H9 (cell line): ENCODE measurements at regions not wholly inside any gene's neighbourhood (a gene's known extent, or its start where the extent isn't known, plus 50 kb on each side); places are given as distances from the start of the nearest gene placed in this dataset.

Source experiments
- DNase-seq: peaks from one replicate; pipeline ENCODE4 v3.0.0-alpha.2; 2017
- H2AFZ ChIP-seq: one replicate; pipeline ENCODE4 v1.6.1; 2013; ENCODE audit warnings: mild to moderate bottlenecking, low read length, control low read depth, moderate library complexity
- H2AK5ac ChIP-seq: 2 replicates; pipeline ENCODE4 v1.6.1; 2013; ENCODE audit warnings: low read length, control low read depth, mixed read lengths; ENCODE audit not compliant: insufficient read length
- H2BK120ac ChIP-seq: one replicate; pipeline ENCODE4 v1.6.1; 2013; ENCODE audit warnings: low read depth, mild to moderate bottlenecking, low read length, control low read depth, inconsistent platforms; ENCODE audit not compliant: poor library complexity, severe bottlenecking
- H2BK12ac ChIP-seq: 2 replicates; pipeline ENCODE4 v1.6.1; 2013; ENCODE audit warnings: low read length, control low read depth, mixed read lengths, low read depth; ENCODE audit not compliant: insufficient read length
- H2BK15ac ChIP-seq: 2 replicates; pipeline ENCODE4 v1.6.1; 2013; ENCODE audit warnings: low read depth, low read length, control low read depth
- H2BK20ac ChIP-seq: one replicate; pipeline ENCODE4 v1.6.1; 2013; ENCODE audit warnings: low read depth, mild to moderate bottlenecking, low read length, control low read depth, inconsistent platforms; ENCODE audit not compliant: poor library complexity, severe bottlenecking
- H2BK5ac ChIP-seq: 2 replicates; pipeline ENCODE4 v1.6.1; 2013; ENCODE audit warnings: low read length, control low read depth, mixed read lengths; ENCODE audit not compliant: insufficient read length
- H3K14ac ChIP-seq: 2 replicates; pipeline ENCODE4 v1.6.1; 2013; ENCODE audit warnings: low read length, control low read depth; ENCODE audit not compliant: insufficient read depth
- H3K18ac ChIP-seq: 2 replicates; pipeline ENCODE4 v1.6.1; 2013; ENCODE audit warnings: low read depth, mild to moderate bottlenecking, mixed read lengths, low read length, control low read depth; ENCODE audit not compliant: insufficient read length
- H3K23ac ChIP-seq: 2 replicates; pipeline ENCODE4 v1.6.1; 2013; ENCODE audit warnings: low read length, control low read depth, mixed read lengths, low read depth; ENCODE audit not compliant: insufficient read length
- H3K23me2 ChIP-seq: 2 replicates; pipeline ENCODE4 v1.6.1; 2013; ENCODE audit warnings: low read depth, mild to moderate bottlenecking, mixed read lengths, low read length, control low read depth; ENCODE audit not compliant: insufficient read length, poor library complexity, severe bottlenecking
- H3K27ac ChIP-seq: 2 replicates; pipeline ENCODE4 v1.5.1; 2013; ENCODE audit warnings: low read length, control low read depth, mixed read lengths, low read depth; ENCODE audit not compliant: insufficient read length
- H3K27me3 ChIP-seq: 2 replicates; pipeline ENCODE4 v1.6.1; 2013; ENCODE audit warnings: low read length, control low read depth, inconsistent platforms; ENCODE audit not compliant: insufficient read depth
- H3K4ac ChIP-seq: 2 replicates; pipeline ENCODE4 v1.6.1; 2013; ENCODE audit warnings: low read depth, mild to moderate bottlenecking, control low read depth, inconsistent platforms, low read length, moderate library complexity
- H3K4me1 ChIP-seq: 2 replicates; pipeline ENCODE4 v1.6.1; 2013; ENCODE audit warnings: low read length, control low read depth, inconsistent platforms; ENCODE audit not compliant: insufficient read depth
- H3K4me2 ChIP-seq: 2 replicates; pipeline ENCODE4 v1.6.1; 2013; ENCODE audit warnings: low read length, control low read depth, mixed read lengths; ENCODE audit not compliant: insufficient read length, insufficient read depth
- H3K56ac ChIP-seq: 2 replicates; pipeline ENCODE4 v1.6.1; 2013; ENCODE audit warnings: low read depth, mild to moderate bottlenecking, mixed read lengths, low read length, control low read depth; ENCODE audit not compliant: insufficient read length
- H3K79me1 ChIP-seq: 2 replicates; pipeline ENCODE4 v1.6.1; 2013; ENCODE audit warnings: low read depth, mild to moderate bottlenecking, moderate library complexity, low read length, control low read depth, inconsistent platforms; ENCODE audit not compliant: insufficient read depth, poor library complexity, severe bottlenecking
- H3K79me2 ChIP-seq: 2 replicates; pipeline ENCODE4 v1.6.1; 2013; ENCODE audit warnings: low read length, control low read depth, inconsistent platforms; ENCODE audit not compliant: insufficient read depth
- H3K9ac ChIP-seq: 2 replicates; pipeline ENCODE4 v1.6.1; 2013; ENCODE audit warnings: low read length, control low read depth, mixed read lengths; ENCODE audit not compliant: insufficient read length; ENCODE audit errors: extremely low read depth
- H3K9me3 ChIP-seq: one replicate; pipeline ENCODE4 v1.6.1; 2013; ENCODE audit warnings: low read depth, low read length, inconsistent platforms; ENCODE audit not compliant: control insufficient read depth
- H3T11ph ChIP-seq: one replicate; pipeline ENCODE4 v1.6.1; 2013; ENCODE audit warnings: mild to moderate bottlenecking, low read length, control low read depth, inconsistent platforms
- H4K20me1 ChIP-seq: one replicate; pipeline ENCODE4 v1.6.1; 2013; ENCODE audit not compliant: control insufficient read depth, insufficient read length, insufficient read depth
- H4K5ac ChIP-seq: 2 replicates; pipeline ENCODE4 v1.6.1; 2013; ENCODE audit warnings: low read depth, mild to moderate bottlenecking, mixed read lengths, low read length, control low read depth; ENCODE audit not compliant: insufficient read length
- H4K8ac ChIP-seq: replicated peaks from 2 replicates; pipeline ENCODE4 v1.6.1; 2013; ENCODE audit warnings: low read length, control low read depth, mixed read lengths, low read depth; ENCODE audit not compliant: insufficient read length
- H4K91ac ChIP-seq: 2 replicates; pipeline ENCODE4 v1.6.1; 2013; ENCODE audit warnings: low read depth, mild to moderate bottlenecking, moderate library complexity, mixed read lengths, low read length, control low read depth; ENCODE audit not compliant: insufficient read length
- H3K27ac Mint-ChIP-seq, 3 experiments: 2 replicates in 2 of 3; 3 replicates in 1 of 3; pipeline ENCODE4 v1.8.0; 2020 to 2021; ENCODE audit warnings: mixed read lengths in 3 of 3, mild to moderate bottlenecking in 1 of 3, moderate library complexity in 1 of 3
- H3K27me3 Mint-ChIP-seq: 2 replicates; pipeline ENCODE4 v1.8.0; 2021; ENCODE audit warnings: low read depth, mild to moderate bottlenecking, moderate library complexity, mixed read lengths
- H3K36me3 Mint-ChIP-seq, 3 experiments: 2 replicates in 2 of 3; 3 replicates in 1 of 3; pipeline ENCODE4 v1.8.0; 2020 to 2021; ENCODE audit warnings: low read depth in 3 of 3, mixed read lengths in 3 of 3; ENCODE audit not compliant: insufficient read depth in 1 of 3
- H3K4me1 Mint-ChIP-seq, 2 experiments: 2 replicates each; pipeline ENCODE4 v1.8.0; 2020; ENCODE audit warnings: mixed read lengths in 2 of 2
- H3K4me3 Mint-ChIP-seq, 2 experiments: 2 replicates in 1 of 2; 3 replicates in 1 of 2; pipeline ENCODE4 v1.8.0; 2020 to 2021; ENCODE audit warnings: mild to moderate bottlenecking in 2 of 2, mixed read lengths in 2 of 2, moderate library complexity in 1 of 2
- H3K9me3 Mint-ChIP-seq, 2 experiments: 2 replicates in 1 of 2; 3 replicates in 1 of 2; pipeline ENCODE4 v1.8.0; 2020; ENCODE audit warnings: mild to moderate bottlenecking in 2 of 2, mixed read lengths in 2 of 2, moderate library complexity in 1 of 2
- CTCF ChIP-seq: fragments of 200-600 bp; sonication (generic); conservative IDR thresholded peaks from 3 replicates; pipeline ENCODE4 v1.8.0; 2021; ENCODE audit warnings: antibody characterized with exemption, mild to moderate bottlenecking
- WGBS: extraction: QIAGEN DNeasy Blood & Tissue Kit; methylation state at CpG from one replicate; pipeline ENCODE4 v1.1.7; 2013; ENCODE audit warnings: missing lambda C conversion rate, low lambda C conversion rate, mixed read lengths; ENCODE audit not compliant: insufficient read length; ENCODE audit errors: extremely low coverage; 5-methylcytosine and 5-hydroxymethylcytosine counted together

DNA sequence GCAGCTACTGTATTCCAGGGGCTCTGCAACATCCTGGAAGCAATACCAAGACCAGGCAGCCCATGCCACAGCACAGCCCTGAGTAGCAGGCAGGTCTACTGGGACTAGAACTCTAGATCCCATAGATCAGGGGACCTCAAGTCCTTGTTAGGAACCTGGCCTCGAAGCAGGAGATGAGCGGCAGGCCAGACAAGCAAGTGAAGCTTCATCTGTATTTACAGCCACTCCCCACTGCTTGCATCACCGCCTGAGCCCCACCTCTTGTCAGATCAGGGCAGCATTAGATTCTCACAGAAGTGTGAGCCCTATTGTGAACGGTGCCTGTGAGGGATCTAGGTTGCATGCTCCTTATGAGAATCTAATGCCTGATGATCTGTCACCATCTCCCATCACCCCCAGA lies 295.7 kb upstream of the TNRC6C start:
- Histone ChIP-seq H2AK5ac (no peak overlapping the region), H3K4me2 (no peak overlapping the region), H3K79me2 (no peaks in the 10 kb centered on the region), H3K9me3 (no peaks in the 10 kb centered on the region), H3K23me2 (no peaks in the 10 kb centered on the region), H3K79me1 (no peaks in the 10 kb centered on the region), H2BK15ac (no peak overlapping the region), H2BK12ac (no peak overlapping the region), H3K4me1 (no peaks in the 10 kb centered on the region), H3K14ac (no peak overlapping the region), H2BK120ac (no peak overlapping the region), H3T11ph (no peak overlapping the region), H2BK5ac (no peak overlapping the region), H2AFZ (no peak overlapping the region), H3K27ac (no peak overlapping the region), H4K20me1 (no peaks in the 10 kb centered on the region), H4K91ac (no peak overlapping the region), H4K8ac (no peak overlapping the region), H3K9ac (no peak overlapping the region), H4K5ac (no peak overlapping the region), H3K27me3 (no peaks in the 10 kb centered on the region), H3K56ac (no peak overlapping the region), H2BK20ac (no peak overlapping the region), H3K4ac (no peak overlapping the region), H3K18ac (no peak overlapping the region), H3K23ac (no peak overlapping the region)
- H3K4me3 Mint-ChIP-seq = no peak overlapping the region
- H3K27me3 Mint-ChIP-seq = peaks cover 27% of the 10 kb centered on the region
- H3K9me3 Mint-ChIP-seq = peaks cover 36 to 38% of the 10 kb centered on the region in 2 experiments
- H3K4me1 Mint-ChIP-seq = peaks cover 3 to 8% of the 10 kb centered on the region in 2 experiments; a peak in 3 of 4 replicates
- no peak for DNase-seq
- no CpG with 5 or more reads among the region's 4 CpGs for WGBS
- H3K27ac Mint-ChIP-seq = no peak overlapping the region
- no peak for TF ChIP-seq CTCF
- H3K36me3 Mint-ChIP-seq = peaks cover 5 to 15% (median 11%) of the 10 kb centered on the region in 3 experiments; a peak in 6 of 7 replicates
